ENCODE measurements at regions not wholly inside any gene's neighbourhood (a gene's known extent, or its start where the extent isn't known, plus 50 kb on each side); places are given as distances from the start of the nearest gene placed in this dataset.
"Not testable (repeated sequence)": the region's sequence is repeated elsewhere in the genome, so short reads cannot be mapped to it uniquely, and the experiment has no call there.

- DNase-seq: no peak
These were observed 89.0 kb upstream of the NOX3 start for GRCh38 chr6:155544677-155545076.

- no peak for DNase-seq
These were observed 87.7 kb upstream of the NOX3 start for GRCh38 chr6:155543166-155543847.

GRCh38 chr6:155542036-155542435, 86.4 kb upstream of the NOX3 start:
- DNase-seq: no peak

DNA sequence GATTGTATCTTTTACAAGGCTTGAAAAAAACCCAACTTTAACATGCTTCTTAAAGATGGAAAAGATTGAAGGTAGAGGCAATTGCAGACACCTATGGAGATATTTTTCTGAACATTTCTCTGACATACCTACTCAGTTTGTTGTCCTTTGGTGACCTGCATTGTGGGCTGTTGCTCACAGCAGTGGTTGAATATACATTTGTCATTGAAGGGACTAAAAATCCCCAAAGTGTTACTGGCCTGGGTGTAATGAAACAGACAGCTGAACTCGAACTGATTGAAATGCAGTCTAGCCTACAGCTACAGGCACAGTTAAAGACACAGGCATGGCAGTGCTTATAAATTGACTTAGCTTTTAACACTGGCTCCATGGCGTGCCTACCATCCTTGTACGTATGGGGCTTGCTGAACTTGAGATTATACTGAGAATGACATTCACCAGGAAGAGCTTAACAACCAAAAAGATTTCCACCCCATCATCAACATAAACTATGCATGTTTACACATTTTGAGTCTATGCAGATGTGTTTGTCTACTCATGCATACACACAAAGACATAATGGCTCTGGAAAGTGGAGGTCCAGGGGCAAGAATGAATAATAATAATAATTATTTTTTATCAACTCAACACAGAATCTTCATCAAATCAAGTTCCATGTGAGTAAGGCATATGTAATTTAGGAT, 83.2 kb upstream of the NOX3 start:
- no peak for DNase-seq

DNA sequence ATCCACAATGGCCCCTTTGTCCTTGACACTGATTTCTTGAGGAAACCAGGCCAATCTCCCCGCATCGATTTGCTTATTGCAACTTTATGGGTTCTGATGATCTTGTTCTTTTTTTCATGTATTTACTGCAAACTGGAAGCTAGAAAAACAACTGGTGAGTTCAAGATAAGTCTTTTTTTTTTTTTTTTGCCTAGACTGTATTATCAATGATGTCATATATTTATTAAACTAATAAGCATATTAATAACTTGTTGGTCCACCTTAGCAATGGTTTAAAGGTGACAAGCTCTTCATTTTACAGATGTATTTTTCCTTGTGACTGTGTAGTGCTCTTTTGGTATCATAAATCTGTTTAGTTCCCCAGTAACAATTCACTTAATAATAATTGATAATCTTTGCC, 79.0 kb upstream of the NOX3 start:
- DNase-seq: no peak

DNA sequence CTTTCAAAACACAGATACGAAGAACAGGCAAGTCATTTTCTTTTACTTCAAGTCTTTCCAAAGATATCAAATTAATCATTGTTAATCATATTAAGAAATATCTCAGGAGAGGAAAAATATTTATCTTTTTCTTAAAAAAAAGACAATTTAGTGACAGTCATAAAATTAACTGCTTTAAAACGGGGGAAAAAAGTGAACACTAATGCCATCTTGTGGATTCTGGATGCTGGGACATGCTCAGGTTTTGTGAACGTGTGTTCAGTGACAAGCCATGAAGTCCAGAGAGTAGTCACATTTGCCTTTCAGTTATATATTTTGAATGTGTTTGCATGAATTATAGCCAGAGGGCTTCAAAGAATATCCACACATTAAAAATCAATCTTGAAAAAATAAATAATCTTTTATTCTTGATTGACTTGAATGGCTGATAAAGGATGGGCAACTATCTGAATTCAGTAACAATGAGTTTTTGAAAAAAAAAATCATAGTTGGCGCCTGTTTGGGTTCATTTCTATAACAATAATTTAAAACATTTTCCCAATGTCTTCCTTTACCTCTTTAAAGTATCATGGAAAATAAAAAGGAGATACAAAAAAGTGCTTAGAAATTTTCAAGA, 74.7 kb upstream of the NOX3 start:
- no peak for DNase-seq

DNA sequence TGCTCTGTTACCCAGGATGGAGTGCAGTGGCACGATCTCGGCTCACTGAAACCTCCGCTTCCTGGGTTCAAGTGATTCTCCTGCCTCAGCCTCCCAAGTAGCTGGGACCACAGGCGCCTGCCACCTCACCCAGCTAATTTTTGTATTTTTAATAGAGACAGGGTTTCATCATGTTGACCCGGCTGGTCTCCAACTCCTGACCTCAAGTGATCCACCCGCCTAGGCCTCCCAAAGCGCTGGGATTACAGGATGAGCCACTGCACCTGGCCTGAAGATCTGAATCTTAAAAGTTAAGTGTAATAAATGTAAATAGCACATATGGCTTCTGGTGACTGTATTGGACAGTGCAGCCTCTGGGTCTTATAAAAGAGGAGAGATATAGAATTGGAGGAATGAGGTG, 74.2 kb upstream of the NOX3 start:
- not testable (repeated sequence) for DNase-seq

DNA sequence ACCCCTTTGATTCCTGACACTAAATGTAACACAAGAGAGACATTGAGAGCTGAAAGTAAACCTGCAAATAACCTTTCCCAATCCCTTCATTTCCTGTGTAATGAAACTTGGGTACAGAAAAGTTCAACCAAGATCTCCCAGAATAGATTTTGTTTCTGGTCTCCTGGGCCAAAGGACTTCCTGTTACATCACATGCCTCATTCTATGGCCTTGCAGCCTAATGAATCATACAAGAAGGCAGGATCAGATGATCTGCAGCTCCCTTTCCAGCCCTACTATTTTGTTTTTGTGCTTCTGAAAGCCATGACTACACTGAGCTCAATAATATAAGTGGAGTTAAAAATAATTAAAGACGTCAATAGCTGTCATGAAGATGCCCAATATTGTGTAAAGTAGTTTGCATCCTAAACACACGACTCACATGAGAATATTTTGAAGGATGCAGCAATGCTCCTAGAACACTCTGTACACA, 73.4 kb upstream of the NOX3 start:
- no peak for DNase-seq

DNA sequence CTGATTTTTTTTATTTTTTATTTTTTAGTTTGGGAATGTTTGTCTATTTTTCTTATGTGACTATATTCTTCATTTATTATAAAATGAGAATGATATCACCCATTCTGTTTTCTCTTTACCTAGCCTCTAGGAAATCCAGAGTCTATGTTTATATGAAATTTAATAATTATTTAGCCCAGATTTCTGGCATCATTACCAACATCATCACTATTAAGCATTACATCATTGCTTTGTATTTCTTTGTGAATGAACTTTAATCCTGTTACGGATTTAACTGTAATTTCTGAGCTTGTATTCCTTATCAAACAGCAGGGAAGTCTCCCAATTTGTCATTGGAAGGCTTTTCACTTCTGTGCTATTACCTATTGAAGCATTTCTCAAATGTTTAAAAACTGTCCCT, 72.7 kb upstream of the NOX3 start:
- DNase-seq: no peak

DNA sequence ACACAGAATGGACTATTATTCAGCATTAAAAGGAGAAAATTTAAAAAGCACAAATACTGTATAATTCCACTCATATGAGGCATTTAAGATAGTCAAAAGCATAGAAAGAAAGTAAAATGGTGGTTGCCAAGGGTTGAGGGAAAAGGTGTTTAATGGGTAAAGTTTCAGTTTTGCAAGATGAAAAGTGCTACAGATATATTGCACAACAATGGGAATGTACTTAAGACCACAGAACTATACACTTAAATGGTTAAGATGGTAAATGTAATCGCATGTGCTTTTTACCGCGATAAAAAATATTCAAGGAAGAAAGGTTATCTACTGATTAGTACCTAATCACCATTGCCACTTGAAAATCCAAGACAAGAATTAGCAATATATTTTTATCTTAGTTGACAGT, 71.8 kb upstream of the NOX3 start:
- DNase-seq: no peak

- DNase-seq: peak; percentile 25
These were observed 68.4 kb upstream of the NOX3 start for GRCh38 chr6:155523821-155524651.

DNA sequence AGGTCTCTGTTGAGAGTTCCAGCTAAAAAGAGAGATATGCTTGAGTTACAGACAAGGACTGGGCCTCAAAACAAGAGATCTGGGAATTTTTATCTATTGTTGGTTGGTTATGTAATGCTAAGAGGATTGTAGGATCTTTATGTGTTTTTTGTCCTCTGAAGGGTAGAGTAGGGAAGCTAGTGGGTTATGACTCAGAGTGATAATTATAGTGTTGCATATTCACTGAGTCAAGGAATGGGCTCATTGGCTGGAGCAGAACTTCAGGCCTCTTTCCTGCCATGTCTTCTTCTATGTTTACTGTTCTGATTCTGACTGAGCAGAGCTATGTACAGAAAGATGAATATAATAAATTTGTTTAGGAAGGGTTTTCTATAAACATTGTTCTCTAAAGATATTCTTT, 66.1 kb upstream of the NOX3 start:
- no peak for DNase-seq

DNA sequence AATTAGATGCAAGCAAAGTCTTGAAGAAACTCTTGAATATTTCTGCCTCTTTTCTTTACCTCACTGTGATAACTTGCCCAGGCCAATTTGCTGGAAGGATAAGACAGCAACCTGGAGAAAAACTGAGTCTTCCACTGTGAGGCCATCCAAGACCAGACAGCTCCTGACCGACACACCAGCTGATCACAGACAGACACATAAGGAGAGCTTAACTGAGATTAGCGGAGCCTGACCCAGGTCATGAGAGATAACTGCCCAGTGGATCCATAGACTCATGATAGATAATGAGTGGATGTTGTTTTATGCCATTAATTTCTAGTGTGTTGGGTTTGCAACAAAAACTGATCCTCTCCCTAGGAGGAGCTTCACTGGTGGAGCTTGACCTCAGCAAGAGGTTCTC, 64.4 kb upstream of the NOX3 start:
- no peak for DNase-seq

- DNase-seq: no peak
These were observed 63.6 kb upstream of the NOX3 start for GRCh38 chr6:155519176-155519738.

DNA sequence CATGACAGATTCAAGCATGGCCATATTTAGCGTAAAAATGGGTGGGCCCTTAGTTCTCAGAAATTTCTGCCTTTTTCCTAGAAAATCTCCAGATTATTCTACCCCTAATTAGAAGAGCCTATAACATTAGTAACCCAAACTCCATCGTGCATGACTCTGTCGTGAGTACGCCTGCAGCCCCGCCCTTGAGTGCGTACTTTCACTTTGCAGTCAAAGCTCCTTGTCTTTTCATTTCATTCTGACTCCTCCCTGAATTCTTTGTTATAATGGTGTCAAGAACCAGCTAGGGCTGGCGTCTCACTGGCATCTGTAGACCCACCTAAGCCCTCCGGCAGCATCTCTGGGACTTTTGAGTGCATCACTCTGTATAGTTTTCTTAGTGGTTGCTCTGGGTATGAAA, 61.7 kb upstream of the NOX3 start:
- DNase-seq: no peak

GRCh38 chr6:155510879-155511278, 55.2 kb upstream of the NOX3 start:
- no peak for DNase-seq

DNA sequence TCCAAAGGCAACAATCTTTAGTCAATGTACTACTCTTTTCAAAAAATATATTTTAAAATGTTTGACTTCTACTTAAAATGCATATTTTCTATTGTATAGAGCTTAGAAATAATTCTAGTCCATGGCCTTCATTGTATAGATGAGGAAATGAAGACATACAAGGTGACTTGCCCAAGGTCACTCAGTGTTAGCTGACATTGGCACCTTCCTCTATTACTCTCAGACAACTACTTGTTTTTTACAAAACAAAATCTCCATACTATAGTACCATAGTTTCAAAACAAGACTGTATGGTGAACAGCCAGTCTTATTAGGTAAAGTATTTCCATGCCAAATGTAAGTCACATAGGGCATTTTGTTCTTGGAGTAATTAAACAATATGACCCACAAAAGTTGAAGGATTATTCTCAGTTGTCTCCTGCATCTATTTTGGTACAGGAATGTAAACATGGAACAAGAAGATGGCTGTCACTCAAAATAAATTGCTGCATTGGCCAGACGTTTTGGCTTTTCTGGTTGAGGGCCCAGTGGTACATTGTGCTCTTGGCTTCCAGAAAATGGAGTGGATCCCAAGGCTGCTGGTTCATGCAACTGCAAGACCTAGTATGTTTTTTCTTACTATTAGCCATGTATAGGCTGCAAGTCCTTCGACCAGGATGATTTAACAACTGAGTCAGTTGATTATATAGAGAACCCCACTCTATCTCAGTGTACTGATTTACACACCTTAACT, 54.3 kb upstream of the NOX3 start:
- no peak for DNase-seq

- DNase-seq: no peak
These were observed 50.0 kb upstream of the NOX3 start for GRCh38 chr6:155505608-155505989.
